Non-pigmented ciliary epithelial cell (primary cell): ENCODE measurements at regions not wholly inside any gene's neighbourhood (a gene's known extent, or its start where the extent isn't known, plus 50 kb on each side); places are given as distances from the start of the nearest gene placed in this dataset.
A peak's percentile ranks its signal among the peaks of the same experiment; 100 is the strongest.

Experiments
- DNase-seq: peaks from one replicate; pipeline ENCODE4 v3.0.0-alpha.2; 2010; ENCODE audit warnings: low read depth

DNA sequence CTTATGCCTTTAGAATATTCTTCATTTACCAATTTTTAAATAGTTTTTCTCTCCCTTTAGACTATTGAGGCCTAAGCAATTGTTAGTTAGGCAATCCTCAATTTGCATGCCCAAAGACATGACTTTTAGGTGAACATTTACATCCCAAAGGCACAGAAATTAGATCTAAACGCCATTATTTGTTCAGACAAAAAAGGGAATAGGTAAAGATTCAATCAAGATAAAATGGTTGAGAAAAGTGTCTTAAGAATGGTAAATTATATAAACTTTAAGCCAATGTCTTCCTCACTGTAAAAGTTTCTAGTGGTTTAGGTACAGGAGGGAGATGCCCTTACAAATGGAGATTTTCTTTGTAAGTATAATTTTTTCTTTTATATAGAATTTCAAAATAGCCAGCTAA, 50.2 kb upstream of the MME start:
- no peak for DNase-seq

- DNase-seq = no peak
Measured at GRCh38 chr3:155026999-155027591, 53.0 kb upstream of the MME start.

DNA sequence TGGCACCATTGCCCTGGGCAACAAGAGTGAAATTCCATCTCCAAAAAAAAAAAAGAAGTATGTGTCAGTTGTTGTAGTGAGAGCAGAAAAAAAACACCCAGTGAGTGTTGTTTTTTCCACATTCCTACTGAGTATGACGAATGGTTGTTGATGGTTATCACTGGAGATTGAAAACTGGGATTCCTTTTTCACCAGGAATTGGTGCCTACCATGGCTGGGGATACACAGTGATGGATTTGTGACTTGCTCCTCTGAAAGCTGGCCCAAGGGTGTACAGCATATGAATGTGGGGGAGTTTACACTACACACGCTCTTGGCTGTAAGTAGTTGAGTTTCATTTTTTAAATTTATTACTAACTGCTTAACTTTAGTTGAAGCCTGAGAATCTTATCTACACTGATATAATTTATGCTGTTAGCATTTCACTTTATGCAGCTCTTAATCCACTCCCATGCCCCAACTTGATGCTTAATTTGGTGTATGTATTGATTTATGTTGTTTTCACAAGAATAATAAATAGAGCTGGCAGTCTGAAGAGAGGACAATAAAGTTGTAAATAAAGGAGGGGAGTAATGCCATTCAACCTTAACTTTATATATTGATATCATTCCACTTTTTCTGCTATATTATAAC, 56.0 kb upstream of the MME start:
- peak; percentile 44 for DNase-seq

DNA sequence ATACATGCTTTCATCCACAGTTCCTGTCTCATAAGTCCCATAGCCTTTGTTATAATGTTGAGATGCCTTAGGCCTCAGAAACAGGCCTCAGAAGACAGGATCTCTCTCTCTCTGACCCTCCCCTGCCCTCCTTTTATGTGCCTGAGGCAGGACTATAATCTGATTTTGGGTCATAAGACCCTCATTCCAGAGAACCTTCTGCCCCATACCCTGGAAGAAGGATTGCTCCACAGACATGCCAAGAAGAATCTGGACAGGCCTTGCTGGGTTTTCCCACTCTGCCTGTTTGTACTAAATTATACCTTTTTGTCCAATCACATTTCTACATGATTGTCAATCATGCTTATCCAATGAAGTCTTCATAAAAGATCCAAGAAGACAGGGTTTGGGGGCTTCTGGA, 57.2 kb upstream of the MME start:
- no peak for DNase-seq

GRCh38 chr3:155019575-155019974, 60.5 kb upstream of the MME start:
- no peak for DNase-seq

DNA sequence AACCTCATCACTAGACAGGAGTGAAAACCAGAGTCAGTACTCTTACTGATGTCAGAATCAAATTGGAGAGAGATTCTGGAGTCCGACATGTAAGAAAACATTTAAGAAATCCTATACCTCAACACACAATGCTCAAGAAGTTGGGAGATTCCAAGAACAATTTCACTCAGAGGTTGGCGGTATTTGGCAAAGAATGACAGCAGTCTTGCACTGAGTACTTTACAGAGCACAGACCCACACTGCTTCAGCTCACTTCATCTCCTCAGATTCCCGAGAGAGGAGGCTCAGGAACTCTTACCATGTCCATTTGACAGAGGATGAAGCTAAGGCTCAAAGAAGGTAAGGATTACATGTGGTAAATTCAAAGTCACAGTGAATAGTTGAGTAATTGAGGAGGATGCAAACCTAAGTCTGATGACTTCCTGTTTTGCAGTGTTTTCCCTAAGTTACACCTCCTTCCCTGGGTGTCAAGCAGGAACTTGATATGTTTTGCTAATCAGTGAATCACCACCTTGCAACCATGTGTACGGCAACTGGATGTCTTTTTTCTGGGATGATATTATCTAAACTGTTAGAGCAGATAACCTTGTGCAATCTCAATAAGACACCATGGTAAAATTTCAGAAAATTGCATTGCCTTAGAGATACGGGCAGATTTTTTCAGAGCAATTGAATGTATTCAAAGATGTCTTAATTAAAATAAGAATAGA, 61.3 kb upstream of the MME start:
- no peak for DNase-seq

GRCh38 chr3:155015776-155016436, 64.2 kb upstream of the MME start:
- no peak for DNase-seq

- no peak for DNase-seq
Measured at GRCh38 chr3:155014953-155015352, 65.2 kb upstream of the MME start.

DNA sequence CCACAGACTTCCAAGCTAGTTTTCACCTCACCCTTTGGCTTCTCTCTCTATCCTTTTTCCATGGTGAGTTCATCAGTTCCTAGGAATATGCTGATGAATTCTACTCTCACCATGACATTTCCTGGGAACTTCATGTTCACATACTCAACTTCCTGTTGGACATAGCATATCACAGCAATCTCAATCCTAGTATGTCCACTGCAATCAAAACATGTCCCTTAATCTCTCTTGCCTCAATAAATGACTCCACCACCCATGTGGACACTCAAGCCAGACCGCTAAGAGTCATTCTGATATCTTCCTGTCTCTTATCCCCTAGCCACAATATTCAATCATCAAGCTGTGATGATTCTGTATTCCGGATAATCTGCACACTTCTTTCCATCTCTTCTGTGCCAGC, 66.7 kb upstream of the MME start:
- no peak for DNase-seq

DNA sequence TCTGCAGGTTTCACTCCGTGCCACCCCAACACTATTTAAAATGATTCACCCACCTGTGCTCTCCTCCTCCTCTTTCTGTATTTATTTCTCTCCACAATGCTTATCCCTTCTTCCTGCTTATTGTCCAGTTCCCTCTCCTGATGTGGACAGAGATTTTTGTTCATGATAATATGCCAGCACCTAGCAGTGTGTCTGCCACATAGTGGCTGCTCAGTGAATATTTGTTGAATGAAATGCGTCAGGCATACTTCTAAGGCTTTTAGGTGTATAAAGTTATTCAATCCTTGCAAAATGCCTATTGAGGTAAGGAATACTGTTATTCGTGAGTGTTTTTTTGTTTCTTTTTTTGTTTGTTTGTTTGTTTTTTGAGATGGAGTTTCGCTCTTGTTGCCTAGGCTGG, 67.5 kb upstream of the MME start:
- no peak for DNase-seq

GRCh38 chr3:155010416-155010815, 69.7 kb upstream of the MME start:
- no peak for DNase-seq

GRCh38 chr3:155009217-155009616, 70.9 kb upstream of the MME start:
- DNase-seq = no peak

DNA sequence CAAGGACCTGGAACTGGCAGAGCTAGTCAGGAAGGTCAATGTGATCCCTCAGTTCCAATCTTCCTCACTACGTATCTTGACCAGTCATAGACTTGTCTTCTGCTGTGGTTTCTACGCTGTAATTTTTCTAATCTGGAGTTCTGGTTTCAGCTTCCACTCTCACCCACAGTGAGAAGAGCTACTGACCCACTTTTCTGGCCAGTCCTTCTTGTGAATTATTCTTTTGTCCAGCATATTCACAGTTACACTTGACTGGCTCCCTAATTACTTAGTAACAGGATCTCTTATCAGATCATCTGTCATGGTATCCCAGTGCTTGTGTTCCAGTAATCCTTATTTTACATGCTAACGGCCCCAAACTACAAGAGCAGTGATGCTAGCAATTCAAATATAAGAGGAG, 72.4 kb upstream of the MME start:
- no peak for DNase-seq

GRCh38 chr3:155001289-155002010, 78.7 kb upstream of the MME start:
- no peak for DNase-seq

DNA sequence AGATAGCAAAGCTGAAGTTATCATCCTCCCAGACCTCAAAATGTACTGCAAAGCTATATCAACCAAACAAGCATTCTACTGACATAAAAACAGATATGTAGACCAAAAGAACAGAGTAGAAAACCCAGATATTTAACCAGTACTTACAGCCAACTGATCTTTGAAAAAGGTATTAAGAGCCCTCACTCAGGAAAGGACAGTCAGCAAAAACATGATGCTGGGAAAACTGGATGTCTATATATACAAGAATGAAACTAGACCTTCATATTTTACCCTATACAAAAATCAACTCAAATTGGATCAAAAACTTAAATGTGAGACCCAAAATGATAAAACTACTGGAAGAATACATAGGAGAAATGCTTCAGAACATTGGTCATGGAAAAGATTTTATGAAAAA, 87.5 kb upstream of the MME start:
- no peak for DNase-seq

DNA sequence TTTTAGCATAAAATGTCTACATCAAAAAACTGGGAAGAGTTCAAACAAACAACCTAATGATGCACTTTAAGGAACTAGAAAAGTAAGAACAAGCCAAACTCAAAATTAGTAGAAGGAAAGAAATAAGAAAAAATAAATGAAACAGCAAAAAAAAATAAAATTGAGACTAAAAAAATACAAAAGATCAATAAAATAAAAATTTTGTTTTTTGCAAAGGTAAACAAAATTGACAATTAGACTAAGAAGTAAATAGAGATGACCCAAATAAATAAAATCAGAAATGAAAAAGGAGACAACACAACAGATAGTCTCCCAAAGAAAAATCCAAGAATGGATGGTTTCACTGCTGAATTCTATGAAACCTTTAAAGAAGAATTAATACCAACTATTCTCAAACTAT, 89.6 kb upstream of the MME start:
- no peak for DNase-seq

DNA sequence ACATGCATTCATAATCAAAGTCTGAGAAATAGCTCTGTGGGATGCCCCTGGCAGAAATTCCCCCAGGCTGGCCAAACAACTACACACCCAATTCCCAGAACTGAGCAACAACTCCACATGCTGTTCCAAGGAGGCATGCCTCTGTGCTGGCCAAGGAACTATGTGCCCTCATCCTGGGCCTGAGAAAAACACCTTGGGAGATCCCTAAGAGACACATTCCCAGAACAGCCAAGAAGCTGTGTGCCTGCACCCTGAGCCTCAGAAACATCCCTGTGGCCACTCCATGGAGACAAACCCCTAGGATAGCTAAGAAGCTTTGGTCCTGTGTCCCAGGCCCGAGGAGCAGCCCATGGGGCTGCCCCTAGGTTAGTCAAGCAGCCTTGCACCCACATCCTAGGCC, 92.3 kb upstream of the MME start:
- DNase-seq = no peak

- no peak for DNase-seq
Measured at GRCh38 chr3:154981664-154982063, 98.5 kb upstream of the MME start.

DNA sequence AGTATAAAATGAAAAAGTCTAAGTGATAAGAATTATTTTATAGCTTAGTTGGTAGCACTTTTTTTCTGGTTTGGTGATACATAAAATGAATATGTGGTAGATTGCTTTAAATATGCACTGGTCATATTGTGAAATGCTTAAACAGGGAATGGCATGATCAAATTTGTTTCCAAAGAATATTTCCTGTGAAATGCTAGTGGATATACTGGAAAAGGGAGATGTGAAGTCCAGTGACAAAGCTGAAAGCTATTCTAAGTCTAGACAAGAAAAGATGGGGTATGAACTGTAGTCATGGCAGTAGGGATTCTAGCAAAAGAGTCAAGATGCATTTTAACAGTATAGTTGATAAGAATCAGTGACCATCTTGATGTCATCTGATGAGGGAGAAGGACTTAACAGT, 98.9 kb upstream of the MME start:
- no peak for DNase-seq

DNA sequence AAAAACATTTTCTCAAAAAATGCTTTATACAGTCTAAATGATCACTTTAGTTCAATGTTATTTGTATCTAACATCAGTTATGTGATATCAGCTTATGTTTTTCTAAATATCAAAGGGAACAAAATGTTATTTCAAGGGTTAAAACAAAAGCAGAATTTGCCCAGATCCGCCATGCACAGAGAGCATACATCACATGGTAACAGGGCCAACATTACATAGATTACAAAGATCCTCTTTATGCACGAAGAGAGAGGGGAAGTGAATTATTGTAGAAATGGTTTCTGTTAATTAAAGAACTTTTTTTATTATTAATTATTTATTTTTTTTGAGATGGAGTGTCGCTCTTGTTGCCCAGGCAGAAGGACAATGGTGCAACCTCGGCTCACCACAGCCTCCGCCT, 100.8 kb upstream of the MME start:
- DNase-seq = no peak

DNA sequence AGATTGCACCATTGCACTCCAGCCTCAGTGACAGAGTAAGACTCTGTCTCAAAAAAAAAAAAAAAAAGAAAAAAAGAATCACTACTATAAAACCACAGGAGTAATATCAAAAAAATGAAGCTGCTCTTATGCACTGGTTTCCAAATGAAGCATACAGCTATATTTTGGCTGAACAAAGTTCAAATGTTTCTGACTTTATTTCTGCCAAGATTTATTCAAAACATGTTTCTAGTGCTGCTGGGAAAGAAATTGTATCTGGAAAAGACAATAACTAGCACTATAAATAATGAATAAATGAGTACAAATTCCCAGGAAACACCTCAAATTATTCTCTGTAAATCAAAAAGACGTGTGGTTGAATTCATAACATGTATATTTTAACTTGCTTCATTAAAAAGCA, 102.5 kb upstream of the MME start:
- no peak for DNase-seq
